Sigmoid colon (tissue), 6 donors: ENCODE measurements at regions not wholly inside any gene's neighbourhood (a gene's known extent, or its start where the extent isn't known, plus 50 kb on each side); places are given as distances from the start of the nearest gene placed in this dataset.

Source experiments
- DNase-seq: peaks from one replicate; pipeline ENCODE4 v3.0.0-alpha.2; 2019
- H3K27ac ChIP-seq, 4 donors: fragments of 200-600 bp; sonication (generic); one replicate each; pipeline ENCODE4 v1.5.1; 2016 to 2019; ENCODE audit warnings: mild to moderate bottlenecking in 1 of 4
- H3K27me3 ChIP-seq, 3 donors: fragments of 200-600 bp; sonication (generic); one replicate each; pipeline ENCODE4 v1.5.1; 2019; ENCODE audit warnings: mild to moderate bottlenecking in 1 of 3
- H3K36me3 ChIP-seq, 4 donors: fragments of 200-600 bp; sonication (generic); one replicate each; pipeline ENCODE4 v1.5.1; 2016 to 2019
- H3K4me1 ChIP-seq, 4 donors: fragments of 200-600 bp; sonication (generic); one replicate each; pipeline ENCODE4 v1.5.1; 2017 to 2019
- H3K4me3 ChIP-seq, 4 donors: fragments of 200-600 bp; sonication (generic); one replicate each; pipeline ENCODE4 v1.5.1; 2017 to 2019; ENCODE audit warnings: mild to moderate bottlenecking in 2 of 4, moderate library complexity in 1 of 4
- H3K9me3 ChIP-seq, 4 donors: fragments of 200-600 bp in 3 of 4; sonication (generic) in 3 of 4; one replicate each; pipeline versions ENCODE4 v1.5.1 to v1.6.1; 2013 to 2019
- CTCF ChIP-seq, 4 experiments: fragments of 450-650 bp in 3 of 4; fragments of 200-600 bp in 1 of 4; IDR thresholded peaks; one replicate each; pipeline ENCODE4 v1.5.1; 2016 to 2019; ENCODE audit warnings: antibody characterized with exemption in 4 of 4, mild to moderate bottlenecking in 3 of 4, moderate library complexity in 2 of 4
- EP300 ChIP-seq, 4 donors: sonication (generic); formaldehyde crosslinking; IDR thresholded peaks; one replicate each; pipeline ENCODE4 v1.6.1; 2017; ENCODE audit warnings: antibody characterized with exemption in 4 of 4
- POLR2A ChIP-seq, 2 donors: fragments of 450-650 bp; IDR thresholded peaks; one replicate each; pipeline ENCODE4 v1.6.1; 2016; ENCODE audit warnings: antibody characterized with exemption in 2 of 2, mild to moderate bottlenecking in 2 of 2, moderate library complexity in 2 of 2
- POLR2AphosphoS5 ChIP-seq, 4 donors: sonication (generic); formaldehyde crosslinking; IDR thresholded peaks; one replicate each; pipeline ENCODE4 v1.6.1; 2017; ENCODE audit warnings: antibody characterized with exemption in 4 of 4
- WGBS, 2 donors: extraction: QIAGEN DNeasy Blood & Tissue Kit; methylation state at CpG; one replicate each; pipeline ENCODE4 v1.1.7; 2013; 5-methylcytosine and 5-hydroxymethylcytosine counted together
- intact Hi-C: fragments of 100-400 bp; cut with DNase I; formaldehyde crosslinking; loops from one replicate; pipeline ENCODE4 v1.15.1; 2023
- donor health status: healthy with polysubstance abuse.
- donor health status: healthy.

- TF ChIP-seq EP300 (IDR thresholded peaks at IDR 0.05): no peak
- no peak for TF ChIP-seq POLR2A (IDR thresholded peaks at IDR 0.05)
- no peak for TF ChIP-seq POLR2AphosphoS5 (IDR thresholded peaks at IDR 0.05)
- no peak for TF ChIP-seq CTCF (IDR thresholded peaks at IDR 0.05)
- H3K4me3 ChIP-seq: no peak overlapping the region
- DNase-seq: no peak
- H3K27ac ChIP-seq: no peak overlapping the region
- H3K27me3 ChIP-seq: no peaks in the 10 kb centered on the region
- intact Hi-C loops: no loop called here
- H3K4me1 ChIP-seq: peaks cover 0 to 4% (median 0%) of the 10 kb centered on the region in 4 donors
- no peaks in the 10 kb centered on the region for H3K36me3 ChIP-seq
- no peaks in the 10 kb centered on the region for H3K9me3 ChIP-seq
These were observed 435.4 kb downstream of the IRS1 start for GRCh38 chr2:226364217-226364616.

GRCh38 chr2:226362980-226363379, 436.6 kb downstream of the IRS1 start:
- no peak overlapping the region for H3K4me3 ChIP-seq
- intact Hi-C loops: no loop called here
- DNase-seq: no peak
- no peak overlapping the region for H3K27ac ChIP-seq
- H3K27me3 ChIP-seq: no peaks in the 10 kb centered on the region
- H3K4me1 ChIP-seq: peaks cover 0 to 4% (median 0%) of the 10 kb centered on the region in 4 donors
- no peaks in the 10 kb centered on the region for H3K36me3 ChIP-seq
- TF ChIP-seq POLR2A (IDR thresholded peaks at IDR 0.05): no peak
- TF ChIP-seq EP300 (IDR thresholded peaks at IDR 0.05): no peak
- no peak for TF ChIP-seq POLR2AphosphoS5 (IDR thresholded peaks at IDR 0.05)
- TF ChIP-seq CTCF (IDR thresholded peaks at IDR 0.05): no peak
- 27 to 71% methylated on average over 2 of the region's 2 CpGs for WGBS, 2 donors
- H3K9me3 ChIP-seq: no peaks in the 10 kb centered on the region

- no peak overlapping the region for H3K27ac ChIP-seq
- H3K36me3 ChIP-seq: no peaks in the 10 kb centered on the region
- H3K4me3 ChIP-seq: no peak overlapping the region
- WGBS, 2 donors: 33 to 64% methylated on average over 2 of the region's 2 CpGs
- no peak for TF ChIP-seq EP300 (IDR thresholded peaks at IDR 0.05)
- H3K9me3 ChIP-seq: no peaks in the 10 kb centered on the region
- no peaks in the 10 kb centered on the region for H3K27me3 ChIP-seq
- intact Hi-C loops: no loop called here
- no peak for DNase-seq
- H3K4me1 ChIP-seq: peaks cover 0 to 4% (median 0%) of the 10 kb centered on the region in 4 donors
These were observed 439.0 kb downstream of the IRS1 start for GRCh38 chr2:226360658-226361057.

GRCh38 chr2:226358688-226359087, 440.9 kb downstream of the IRS1 start:
- H3K4me1 ChIP-seq: peaks cover 0 to 4% (median 0%) of the 10 kb centered on the region in 4 donors
- 73 to 86% methylated on average over 5 of the region's 5 CpGs for WGBS, 2 donors
- no peak overlapping the region for H3K27ac ChIP-seq
- intact Hi-C loops: no loop called here
- TF ChIP-seq EP300 (IDR thresholded peaks at IDR 0.05) (no peak), POLR2A (IDR thresholded peaks at IDR 0.05) (no peak), POLR2AphosphoS5 (IDR thresholded peaks at IDR 0.05) (no peak), CTCF (IDR thresholded peaks at IDR 0.05) (no peak)
- DNase-seq: no peak
- H3K4me3 ChIP-seq: no peak overlapping the region
- no peaks in the 10 kb centered on the region for H3K27me3 ChIP-seq
- no peaks in the 10 kb centered on the region for H3K9me3 ChIP-seq
- no peaks in the 10 kb centered on the region for H3K36me3 ChIP-seq

- Histone ChIP-seq H3K27me3 (no peaks in the 10 kb centered on the region), H3K9me3 (no peaks in the 10 kb centered on the region), H3K4me3 (no peak overlapping the region), H3K27ac (no peak overlapping the region), H3K4me1 (no peaks in the 10 kb centered on the region), H3K36me3 (no peaks in the 10 kb centered on the region)
- WGBS, 2 donors: 90 to 92% methylated on average over 5 of the region's 5 CpGs
- no peak for DNase-seq
- TF ChIP-seq EP300 (IDR thresholded peaks at IDR 0.05): no peak
- no peak for TF ChIP-seq POLR2A (IDR thresholded peaks at IDR 0.05)
- TF ChIP-seq POLR2AphosphoS5 (IDR thresholded peaks at IDR 0.05): no peak
- TF ChIP-seq CTCF (IDR thresholded peaks at IDR 0.05): no peak
- intact Hi-C loops: no loop called here
These were observed 441.8 kb downstream of the IRS1 start for GRCh38 chr2:226357816-226358215.
